ENCODE measurements at regions not wholly inside any gene's neighbourhood (a gene's known extent, or its start where the extent isn't known, plus 50 kb on each side); places are given as distances from the start of the nearest gene placed in this dataset.

DNA sequence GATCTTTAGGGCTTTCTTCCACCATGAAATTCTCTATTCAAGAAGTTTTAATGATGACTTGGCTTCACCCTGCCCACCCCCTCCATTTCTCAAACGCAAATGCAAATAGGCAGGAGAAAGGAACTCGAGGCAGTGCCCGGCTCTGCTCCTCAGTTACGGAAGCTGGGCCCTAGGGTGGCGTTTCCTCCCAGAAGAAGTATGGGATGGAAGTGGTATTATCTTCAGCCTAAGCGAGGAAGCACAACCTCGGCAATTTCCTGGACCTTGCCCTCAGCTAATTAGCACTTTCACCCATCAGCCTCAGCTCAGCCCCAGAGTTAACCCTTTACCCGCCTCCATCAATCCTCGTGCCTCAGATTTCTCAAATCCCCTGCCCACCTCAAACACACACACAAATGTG, 58.2 kb upstream of the LRRC55 start:
- Histone ChIP-seq H3K79me2 (ENCODE audit: control insufficient read depth in 1 of 2, insufficient read depth in 2 of 2, low read length in 2 of 2) (no peaks in the 10 kb centered on the region), H3K4me3 (ENCODE audit: extremely low read depth in 1 of 4, insufficient read depth in 2 of 4, low read depth in 3 of 4, low read length in 4 of 4) (no peak overlapping the region), H4K91ac (replicated peaks; ENCODE audit: insufficient read length, low read length) (no peak overlapping the region), H2BK12ac (ENCODE audit: low read depth, low read length) (no peak overlapping the region; the same call in 1 of the 2 replicates), H3K79me1 (ENCODE audit: low read depth, low read length) (no peaks in the 10 kb centered on the region), H2BK120ac (replicated peaks; ENCODE audit: low read depth, low read length) (no peak overlapping the region), H3K56ac (replicated peaks; ENCODE audit: insufficient read length, low read depth, low read length) (no peak overlapping the region), H3K4ac (replicated peaks; ENCODE audit: insufficient read length, low read depth, low read length) (no peak overlapping the region), H2BK15ac (ENCODE audit: low read length) (no peak overlapping the region), H3K27ac (ENCODE audit: low read depth, low read length) (no peak overlapping the region), H4K8ac (ENCODE audit: extremely low read depth, insufficient read depth, low read length) (no peak overlapping the region), H4K5ac (ENCODE audit: insufficient read length, low read depth, low read length) (no peak overlapping the region), H3K4me1 (replicated peaks in 1 of 4; ENCODE audit: control insufficient read depth in 3 of 4, insufficient read depth in 4 of 4, low read length in 3 of 4) (peaks cover 0 to 10% (median 7%) of the 10 kb centered on the region in 4 experiments; a peak in 5 of 7 replicates), H2BK5ac (ENCODE audit: low read depth, low read length) (no peak overlapping the region), H3K9ac (replicated peaks in 1 of 4; ENCODE audit: extremely low read depth in 1 of 4, low read depth in 3 of 4, low read length in 3 of 4) (no peak overlapping the region), H3K23me2 (ENCODE audit: low read depth, low read length) (no peaks in the 10 kb centered on the region), H3K27me3 (replicated peaks in 1 of 4; ENCODE audit: control insufficient read depth in 3 of 4, extremely low read depth in 1 of 4, insufficient read depth in 3 of 4, low read length in 3 of 4) (no peaks in the 10 kb centered on the region), H2AK5ac (ENCODE audit: low read depth, low read length) (no peak overlapping the region), H3K9me3 (ENCODE audit: insufficient read depth in 2 of 2, low read depth in 1 of 2, low read length in 1 of 2) (no peaks in the 10 kb centered on the region), H3K4me2 (ENCODE audit: insufficient read depth in 1 of 2, low read depth in 2 of 2, low read length in 2 of 2) (no peak overlapping the region; a peak in 1 of 4 replicates), H2AFZ (ENCODE audit: low read length) (no peak overlapping the region), H3K36me3 (ENCODE audit: control insufficient read depth in 2 of 4, insufficient read depth in 4 of 4, low read length in 3 of 4) (no peaks in the 10 kb centered on the region), H2BK20ac (ENCODE audit: low read length) (no peak overlapping the region), H3K18ac (ENCODE audit: extremely low read depth, low read length) (no peak overlapping the region), H4K20me1 (replicated peaks in 1 of 2; ENCODE audit: control insufficient read depth in 1 of 2, insufficient read depth in 2 of 2, low read length in 2 of 2) (no peaks in the 10 kb centered on the region), H3K23ac (ENCODE audit: insufficient read length) (no peak overlapping the region), H3K14ac (ENCODE audit: insufficient read length) (no peak overlapping the region)
- no peak for DNase-seq (ENCODE audit: low read depth in 1 of 2, low spot score in 2 of 2)
- ChIA-PET POLR2A (ENCODE audit: partially characterized antibody) (no interaction called here), CTCF (ENCODE audit: partially characterized antibody) (interaction anchor here (1.6 to 28.1 kb wide), 4 partner anchors 7 to 283 kb away, joined by 5 to 942 read pairs (median 36); partner anchors contain the start of gene APLNR)
- FAIRE-seq: no peak
- 82% methylated on average over 9 of the region's 9 CpGs; no CpG with 5 or more reads in 1 of the 2 experiments for WGBS, 2 experiments (ENCODE audit: extremely low coverage in 1 of 2, insufficient coverage in 1 of 2, insufficient read length in 1 of 2, insufficient replicate concordance in 2 of 2, low coverage in 1 of 2, low lambda C conversion rate in 2 of 2, missing lambda C conversion rate in 1 of 2)
- TF ChIP-seq TAF7 (optimal IDR thresholded peaks at IDR 0.05; ENCODE audit: borderline replicate concordance, low read depth, low read length) (no peak), BACH1 (IDR thresholded peaks at IDR 0.05; ENCODE audit: low read length) (no peak), ATF3 (IDR thresholded peaks at IDR 0.05; ENCODE audit: insufficient read depth, low read depth, low read length) (no peak), NRF1 (IDR thresholded peaks at IDR 0.05; ENCODE audit: low read depth, low read length) (no peak), TAF1 (IDR thresholded peaks at IDR 0.05; ENCODE audit: low read depth, low read length) (no peak), GTF2F1 (IDR thresholded peaks at IDR 0.05; ENCODE audit: borderline replicate concordance, low read depth, low read length) (no peak), JUND (IDR thresholded peaks at IDR 0.05; ENCODE audit: low read length) (no peak), MAX (IDR thresholded peaks at IDR 0.05) (no peak), CBX8 (IDR thresholded peaks at IDR 0.05; ENCODE audit: borderline replicate concordance, low read depth, low read length) (no peak), EZH2 (IDR thresholded peaks at IDR 0.05; ENCODE audit: low read depth, low read length, severe bottlenecking) (no peak), SP4 (IDR thresholded peaks at IDR 0.05; ENCODE audit: low read length) (no peak)
- TF ChIP-seq, protein P1, sequence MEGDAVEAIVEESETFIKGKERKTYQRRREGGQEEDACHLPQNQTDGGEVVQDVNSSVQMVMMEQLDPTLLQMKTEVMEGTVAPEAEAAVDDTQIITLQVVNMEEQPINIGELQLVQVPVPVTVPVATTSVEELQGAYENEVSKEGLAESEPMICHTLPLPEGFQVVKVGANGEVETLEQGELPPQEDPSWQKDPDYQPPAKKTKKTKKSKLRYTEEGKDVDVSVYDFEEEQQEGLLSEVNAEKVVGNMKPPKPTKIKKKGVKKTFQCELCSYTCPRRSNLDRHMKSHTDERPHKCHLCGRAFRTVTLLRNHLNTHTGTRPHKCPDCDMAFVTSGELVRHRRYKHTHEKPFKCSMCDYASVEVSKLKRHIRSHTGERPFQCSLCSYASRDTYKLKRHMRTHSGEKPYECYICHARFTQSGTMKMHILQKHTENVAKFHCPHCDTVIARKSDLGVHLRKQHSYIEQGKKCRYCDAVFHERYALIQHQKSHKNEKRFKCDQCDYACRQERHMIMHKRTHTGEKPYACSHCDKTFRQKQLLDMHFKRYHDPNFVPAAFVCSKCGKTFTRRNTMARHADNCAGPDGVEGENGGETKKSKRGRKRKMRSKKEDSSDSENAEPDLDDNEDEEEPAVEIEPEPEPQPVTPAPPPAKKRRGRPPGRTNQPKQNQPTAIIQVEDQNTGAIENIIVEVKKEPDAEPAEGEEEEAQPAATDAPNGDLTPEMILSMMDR (IDR thresholded peaks at IDR 0.05; ENCODE audit: control extremely low read depth in 1 of 3, insufficient read depth in 1 of 3, low read depth in 1 of 3, low read length in 3 of 3): no peak
